ENCODE measurements at regions not wholly inside any gene's neighbourhood (a gene's known extent, or its start where the extent isn't known, plus 50 kb on each side); places are given as distances from the start of the nearest gene placed in this dataset.

DNA sequence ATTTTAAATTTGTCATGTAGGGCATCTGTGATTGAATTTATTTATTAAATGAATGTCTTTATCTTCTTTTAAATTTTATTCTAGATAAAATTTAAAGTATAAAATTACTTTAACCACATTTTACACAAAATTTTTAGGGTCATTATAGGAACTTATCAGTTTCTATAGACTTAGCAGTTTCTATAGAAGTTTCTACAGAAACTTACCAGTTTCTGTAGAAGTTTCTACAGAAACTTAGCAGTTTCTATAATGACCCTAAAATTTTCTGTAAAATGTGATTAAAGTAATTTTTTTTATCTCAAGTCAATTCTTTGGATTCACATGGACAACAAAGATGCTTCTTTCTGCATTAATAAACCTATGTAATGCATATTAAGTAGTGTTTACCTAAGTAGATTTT, 565.9 kb upstream of the TECRL start:
- Histone ChIP-seq H4K12ac (ENCODE audit: low read depth, low read length) (no peak overlapping the region), H2BK12ac (ENCODE audit: low read length) (no peak overlapping the region), H3K27me3 (ENCODE audit: insufficient read depth, low read length) (no peaks in the 10 kb centered on the region), H3K79me1 (ENCODE audit: low read length) (no peaks in the 10 kb centered on the region), H3K4me2 (ENCODE audit: low read length) (no peak overlapping the region), H2BK5ac (ENCODE audit: low read depth, low read length, poor library complexity) (no peak overlapping the region), H2AFZ (ENCODE audit: insufficient read depth, low read length, poor library complexity) (no peak overlapping the region), H3K18ac (ENCODE audit: low read length) (no peak overlapping the region), H3K9me3 (ENCODE audit: insufficient read depth, low read depth, low read length) (no peaks in the 10 kb centered on the region), H3K23ac (ENCODE audit: low read length) (no peak overlapping the region), H3K4ac (ENCODE audit: low read depth, low read length) (no peak overlapping the region), H3K79me2 (ENCODE audit: control insufficient read depth, insufficient read depth, low read length, poor library complexity) (no peaks in the 10 kb centered on the region), H3K4me3 (ENCODE audit: low read depth, low read length) (no peak overlapping the region), H2AK5ac (ENCODE audit: low read length) (no peak overlapping the region), H4K8ac (ENCODE audit: low read depth, low read length) (no peak overlapping the region), H2BK120ac (ENCODE audit: insufficient read depth, low read length, poor library complexity) (no peak overlapping the region), H3K36me3 (ENCODE audit: control insufficient read depth in 1 of 2, insufficient read depth in 2 of 2, low read length in 2 of 2) (no peaks in the 10 kb centered on the region), H3K4me1 (ENCODE audit: control insufficient read depth in 1 of 2, insufficient read depth in 2 of 2, low read length in 2 of 2) (no peaks in the 10 kb centered on the region), H3K9ac (ENCODE audit: low read length) (no peak overlapping the region), H4K91ac (ENCODE audit: low read depth, low read length) (no peak overlapping the region), H3K14ac (ENCODE audit: low read length) (no peak overlapping the region), H3K27ac (ENCODE audit: low read depth, low read length) (no peak overlapping the region)
- DNase-seq: no peak

DNA sequence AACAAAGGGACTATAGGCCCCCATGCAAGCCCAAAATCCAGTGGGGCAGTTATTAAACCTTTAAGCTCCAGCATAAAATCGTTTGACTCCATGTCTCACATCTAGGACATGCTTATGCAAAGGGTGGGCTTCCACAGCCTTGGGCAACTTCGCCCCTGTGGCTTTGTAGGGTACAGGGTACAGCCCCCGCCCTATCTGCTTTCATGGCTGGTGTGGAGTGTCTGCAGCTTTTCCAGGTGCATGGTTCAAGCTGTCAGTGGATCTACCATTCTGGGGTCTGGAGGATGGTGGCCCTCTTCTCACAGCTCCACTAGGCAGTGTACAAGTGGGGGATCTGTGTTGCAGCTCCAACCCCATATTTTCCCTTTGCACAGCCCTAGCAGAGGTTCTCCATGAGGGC, 559.8 kb upstream of the TECRL start:
- Histone ChIP-seq H3K4me3 (ENCODE audit: low read depth, low read length) (no peak overlapping the region), H4K8ac (ENCODE audit: low read depth, low read length) (no peak overlapping the region), H3K23ac (ENCODE audit: low read length) (no peak overlapping the region), H3K27me3 (ENCODE audit: insufficient read depth, low read length) (no peaks in the 10 kb centered on the region), H3K9ac (ENCODE audit: low read length) (no peak overlapping the region), H2BK5ac (ENCODE audit: low read depth, low read length, poor library complexity) (no peak overlapping the region), H3K4me1 (ENCODE audit: control insufficient read depth in 1 of 2, insufficient read depth in 2 of 2, low read length in 2 of 2) (no peaks in the 10 kb centered on the region), H2BK12ac (ENCODE audit: low read length) (no peak overlapping the region), H3K36me3 (ENCODE audit: control insufficient read depth in 1 of 2, insufficient read depth in 2 of 2, low read length in 2 of 2) (no peaks in the 10 kb centered on the region), H3K4me2 (ENCODE audit: low read length) (no peak overlapping the region), H4K91ac (ENCODE audit: low read depth, low read length) (no peak overlapping the region), H3K4ac (ENCODE audit: low read depth, low read length) (no peak overlapping the region), H2BK120ac (ENCODE audit: insufficient read depth, low read length, poor library complexity) (no peak overlapping the region), H3K79me2 (ENCODE audit: control insufficient read depth, insufficient read depth, low read length, poor library complexity) (no peaks in the 10 kb centered on the region), H3K79me1 (ENCODE audit: low read length) (no peaks in the 10 kb centered on the region), H3K9me3 (ENCODE audit: insufficient read depth, low read depth, low read length) (peaks cover 2% of the 10 kb centered on the region), H2AFZ (ENCODE audit: insufficient read depth, low read length, poor library complexity) (no peak overlapping the region), H3K14ac (ENCODE audit: low read length) (no peak overlapping the region), H3K18ac (ENCODE audit: low read length) (no peak overlapping the region), H3K27ac (ENCODE audit: low read depth, low read length) (no peak overlapping the region), H2AK5ac (ENCODE audit: low read length) (no peak overlapping the region), H4K12ac (ENCODE audit: low read depth, low read length) (no peak overlapping the region)
- no CpG with 5 or more reads among the region's 3 CpGs for WGBS (ENCODE audit: extremely low coverage, insufficient coverage, insufficient read length)
- DNase-seq: no peak

DNA sequence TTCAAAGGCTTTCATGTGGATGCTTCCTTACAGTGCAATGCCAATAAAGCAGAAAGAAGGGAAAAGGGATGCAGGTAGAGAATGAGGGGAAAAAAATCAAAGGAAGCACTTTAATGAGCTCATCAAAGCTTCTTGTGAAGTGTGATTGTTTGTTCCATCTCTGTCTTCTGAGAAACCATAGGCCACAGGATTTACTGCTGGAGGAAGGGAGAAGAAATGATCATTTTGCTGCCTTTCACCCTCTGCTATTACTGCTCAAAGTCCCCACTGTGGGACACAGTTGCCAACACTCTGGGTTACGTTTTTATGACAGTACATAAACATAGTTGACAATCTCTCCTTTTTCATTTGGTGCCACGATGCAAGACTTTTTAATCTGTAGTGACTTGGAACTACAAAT, 558.0 kb upstream of the TECRL start:
- no peaks in the 10 kb centered on the region for H3K4me1 ChIP-seq (ENCODE audit: control insufficient read depth in 1 of 2, insufficient read depth in 2 of 2, low read length in 2 of 2)
- no peaks in the 10 kb centered on the region for H3K36me3 ChIP-seq (ENCODE audit: control insufficient read depth in 1 of 2, insufficient read depth in 2 of 2, low read length in 2 of 2)
- H3K4me2 ChIP-seq (ENCODE audit: low read length): no peak overlapping the region
- H3K4ac ChIP-seq (ENCODE audit: low read depth, low read length): no peak overlapping the region
- no peak overlapping the region for H3K4me3 ChIP-seq (ENCODE audit: low read depth, low read length)
- no peak overlapping the region for H2AK5ac ChIP-seq (ENCODE audit: low read length)
- no peaks in the 10 kb centered on the region for H3K79me1 ChIP-seq (ENCODE audit: low read length)
- H4K8ac ChIP-seq (ENCODE audit: low read depth, low read length): no peak overlapping the region
- whole genome bisulfite sequencing (ENCODE audit: extremely low coverage, insufficient coverage, insufficient read length): no CpG with 5 or more reads among the region's 2 CpGs
- no peak overlapping the region for H3K18ac ChIP-seq (ENCODE audit: low read length)
- H3K9ac ChIP-seq (ENCODE audit: low read length): no peak overlapping the region
- no peak overlapping the region for H2BK5ac ChIP-seq (ENCODE audit: low read depth, low read length, poor library complexity)
- no peak overlapping the region for H3K27ac ChIP-seq (ENCODE audit: low read depth, low read length)
- no peaks in the 10 kb centered on the region for H3K27me3 ChIP-seq (ENCODE audit: insufficient read depth, low read length)
- H3K23ac ChIP-seq (ENCODE audit: low read length): no peak overlapping the region
- no peak overlapping the region for H2AFZ ChIP-seq (ENCODE audit: insufficient read depth, low read length, poor library complexity)
- DNase-seq: no peak
- no peak overlapping the region for H4K12ac ChIP-seq (ENCODE audit: low read depth, low read length)
- H3K79me2 ChIP-seq (ENCODE audit: control insufficient read depth, insufficient read depth, low read length, poor library complexity): no peaks in the 10 kb centered on the region
- H2BK120ac ChIP-seq (ENCODE audit: insufficient read depth, low read length, poor library complexity): no peak overlapping the region
- no peak overlapping the region for H3K14ac ChIP-seq (ENCODE audit: low read length)
- peaks cover 2% of the 10 kb centered on the region for H3K9me3 ChIP-seq (ENCODE audit: insufficient read depth, low read depth, low read length)
- H4K91ac ChIP-seq (ENCODE audit: low read depth, low read length): no peak overlapping the region
- H2BK12ac ChIP-seq (ENCODE audit: low read length): no peak overlapping the region

DNA sequence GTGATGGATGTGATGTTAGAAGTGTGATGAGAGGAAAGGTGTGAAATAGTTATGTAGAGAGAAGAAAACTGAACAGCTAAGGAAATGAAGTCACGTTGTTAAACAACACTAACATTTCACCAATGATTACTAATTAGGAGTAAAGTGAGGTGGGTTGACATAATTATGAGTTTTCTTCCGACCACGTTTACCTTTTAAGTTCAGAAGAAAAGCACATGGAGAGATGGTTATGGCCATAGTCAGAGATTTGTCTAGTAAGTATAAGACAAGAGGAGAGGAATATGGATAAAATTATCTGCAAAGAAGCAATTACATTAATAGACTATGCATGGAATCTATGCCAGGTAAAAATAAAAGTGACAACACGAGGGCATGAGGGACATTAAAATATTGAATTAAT, 551.3 kb upstream of the TECRL start:
- H4K8ac ChIP-seq (ENCODE audit: low read depth, low read length): no peak overlapping the region
- H2BK12ac ChIP-seq (ENCODE audit: low read length): no peak overlapping the region
- H4K12ac ChIP-seq (ENCODE audit: low read depth, low read length): no peak overlapping the region
- no peak overlapping the region for H2AK5ac ChIP-seq (ENCODE audit: low read length)
- no peak overlapping the region for H3K9ac ChIP-seq (ENCODE audit: low read length)
- H3K14ac ChIP-seq (ENCODE audit: low read length): no peak overlapping the region
- H2AFZ ChIP-seq (ENCODE audit: insufficient read depth, low read length, poor library complexity): no peak overlapping the region
- no peaks in the 10 kb centered on the region for H3K4me1 ChIP-seq (ENCODE audit: control insufficient read depth in 1 of 2, insufficient read depth in 2 of 2, low read length in 2 of 2)
- H3K79me2 ChIP-seq (ENCODE audit: control insufficient read depth, insufficient read depth, low read length, poor library complexity): no peaks in the 10 kb centered on the region
- H3K79me1 ChIP-seq (ENCODE audit: low read length): no peaks in the 10 kb centered on the region
- H3K36me3 ChIP-seq (ENCODE audit: control insufficient read depth in 1 of 2, insufficient read depth in 2 of 2, low read length in 2 of 2): no peaks in the 10 kb centered on the region
- H2BK5ac ChIP-seq (ENCODE audit: low read depth, low read length, poor library complexity): no peak overlapping the region
- no peak overlapping the region for H3K4me3 ChIP-seq (ENCODE audit: low read depth, low read length)
- H4K91ac ChIP-seq (ENCODE audit: low read depth, low read length): no peak overlapping the region
- DNase-seq: no peak
- no CpG with 5 or more reads among the region's 4 CpGs for WGBS (ENCODE audit: extremely low coverage, insufficient coverage, insufficient read length)
- no peak overlapping the region for H3K4ac ChIP-seq (ENCODE audit: low read depth, low read length)
- no peak overlapping the region for H3K18ac ChIP-seq (ENCODE audit: low read length)
- H3K4me2 ChIP-seq (ENCODE audit: low read length): no peak overlapping the region
- H2BK120ac ChIP-seq (ENCODE audit: insufficient read depth, low read length, poor library complexity): no peak overlapping the region
- H3K27me3 ChIP-seq (ENCODE audit: insufficient read depth, low read length): no peaks in the 10 kb centered on the region
- no peak overlapping the region for H3K23ac ChIP-seq (ENCODE audit: low read length)
- H3K9me3 ChIP-seq (ENCODE audit: insufficient read depth, low read depth, low read length): no peaks in the 10 kb centered on the region
- no peak overlapping the region for H3K27ac ChIP-seq (ENCODE audit: low read depth, low read length)

DNA sequence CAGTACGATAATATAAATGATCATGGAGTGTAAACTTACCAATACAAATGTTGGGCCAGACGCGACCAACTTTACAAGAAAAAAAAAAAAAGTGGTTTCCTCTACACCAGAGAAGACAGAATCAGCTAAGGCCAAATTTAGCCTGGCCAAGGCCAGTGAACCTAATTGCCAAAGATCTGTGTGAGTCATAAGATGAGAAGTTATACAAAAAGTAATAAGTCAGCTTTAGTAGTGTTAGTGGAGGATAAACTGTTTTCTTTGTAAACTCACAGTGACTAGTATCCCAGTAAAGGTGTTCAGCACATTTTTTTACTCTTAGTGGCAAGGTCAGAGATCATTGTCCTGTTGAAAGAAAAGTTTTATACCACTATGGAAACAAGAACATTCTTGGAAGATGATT, 531.4 kb upstream of the TECRL start:
- DNase-seq: no peak
- WGBS (ENCODE audit: extremely low coverage, insufficient coverage, insufficient read length): no CpG with 5 or more reads among the region's 3 CpGs

More for the DNA sequence above, 531.4 kb upstream of the TECRL start:
- Histone ChIP-seq H3K14ac (ENCODE audit: low read length) (no peak overlapping the region), H4K12ac (ENCODE audit: low read depth, low read length) (no peak overlapping the region), H3K79me2 (ENCODE audit: control insufficient read depth, insufficient read depth, low read length, poor library complexity) (no peaks in the 10 kb centered on the region), H2BK12ac (ENCODE audit: low read length) (no peak overlapping the region), H3K4me3 (ENCODE audit: low read depth, low read length) (no peak overlapping the region), H3K4me2 (ENCODE audit: low read length) (no peak overlapping the region), H4K91ac (ENCODE audit: low read depth, low read length) (no peak overlapping the region), H3K79me1 (ENCODE audit: low read length) (no peaks in the 10 kb centered on the region), H3K4me1 (ENCODE audit: control insufficient read depth in 1 of 2, insufficient read depth in 2 of 2, low read length in 2 of 2) (no peaks in the 10 kb centered on the region), H2BK5ac (ENCODE audit: low read depth, low read length, poor library complexity) (no peak overlapping the region), H3K27ac (ENCODE audit: low read depth, low read length) (no peak overlapping the region), H2BK120ac (ENCODE audit: insufficient read depth, low read length, poor library complexity) (no peak overlapping the region), H3K4ac (ENCODE audit: low read depth, low read length) (no peak overlapping the region), H2AK5ac (ENCODE audit: low read length) (no peak overlapping the region), H4K8ac (ENCODE audit: low read depth, low read length) (no peak overlapping the region), H2AFZ (ENCODE audit: insufficient read depth, low read length, poor library complexity) (no peak overlapping the region), H3K18ac (ENCODE audit: low read length) (no peak overlapping the region), H3K36me3 (ENCODE audit: control insufficient read depth in 1 of 2, insufficient read depth in 2 of 2, low read length in 2 of 2) (no peaks in the 10 kb centered on the region), H3K27me3 (ENCODE audit: insufficient read depth, low read length) (no peaks in the 10 kb centered on the region), H3K23ac (ENCODE audit: low read length) (no peak overlapping the region), H3K9me3 (ENCODE audit: insufficient read depth, low read depth, low read length) (no peaks in the 10 kb centered on the region), H3K9ac (ENCODE audit: low read length) (no peak overlapping the region)
